HCT116 (cell line): ENCODE measurements at regions not wholly inside any gene's neighbourhood (a gene's known extent, or its start where the extent isn't known, plus 50 kb on each side); places are given as distances from the start of the nearest gene placed in this dataset.

Source experiments
- ATAC-seq: fragments of 200-7000 bp; cut with Tn5 transposase; 2 replicates; pipeline ENCODE4 v1.9.1; 2020; ENCODE audit warnings: mild to moderate bottlenecking, moderate library complexity
- BruUV-seq: library from RNA; stranded (reverse); fragments of 400-500 nt; replicated peaks from 2 replicates; lab custom pipeline; 2021; lab: Mats Ljungman, UMichigan
- CTCF ChIA-PET: fragments of 300-600 bp; sonication (Branson Sonifier 250); formaldehyde crosslinking; loops from one replicate; lab custom pipeline; 2021; ENCODE audit warnings: antibody characterized with exemption; lab: Charles Lee
- POLR2A ChIA-PET: fragments of 300-600, 350-600 bp; sonication (Branson Sonifier 250); formaldehyde crosslinking; loops from one replicate; lab custom pipeline; 2021; ENCODE audit warnings: antibody characterized with exemption; lab: Charles Lee
- RAD21 ChIA-PET, 2 experiments: fragments of 300-600 bp; sonication (Branson Sonifier 250); formaldehyde crosslinking; loops; one replicate each; lab custom pipeline; 2023; ENCODE audit warnings: low total read pairs in 2 of 2; ENCODE audit not compliant: uncharacterized antibody in 2 of 2, unreplicated experiment in 2 of 2, low non-redundant PET in 1 of 2; lab: Charles Lee
- DNase-seq: peaks from one replicate; pipeline ENCODE4 v3.0.0-alpha.2; 2010; ENCODE audit warnings: low read depth, low spot score
- H2AFZ ChIP-seq: fragments of 200-600 bp; shearing (Covaris generic), sonication (generic); 2 replicates; pipeline ENCODE4 v1.6.1; 2017; ENCODE audit warnings: low read depth, mixed run types, mixed read lengths, antibody characterized with exemption, low read length; ENCODE audit not compliant: poor library complexity, severe bottlenecking
- H3K27ac ChIP-seq: 2 replicates; pipeline ENCODE4 v1.5.1; 2012; ENCODE audit warnings: low read depth, low read length
- H3K27me3 ChIP-seq: fragments of 200-600 bp; sonication (generic); 2 replicates; pipeline ENCODE4 v1.6.1; 2016; ENCODE audit warnings: mixed run types, low read length, mixed read lengths; ENCODE audit not compliant: insufficient read depth
- H3K36me3 ChIP-seq, 2 experiments: fragments of 200-500 bp in 1 of 2; fragments of 200-600 bp in 1 of 2; sonication (Bioruptor generic) in 1 of 2; sonication (generic) in 1 of 2; 2 replicates each; pipeline versions ENCODE4 v1.5.1 to v1.6.1; 2014 to 2016; ENCODE audit warnings: low read length in 2 of 2, inconsistent platforms in 1 of 2, mixed read lengths in 1 of 2, mixed run types in 1 of 2; ENCODE audit not compliant: insufficient read depth in 2 of 2, control insufficient read depth in 1 of 2
- H3K4me1 ChIP-seq, 2 experiments: fragments of 200-600 bp in 1 of 2; sonication (generic) in 1 of 2; 2 replicates each; pipeline versions ENCODE4 v1.5.1 to v1.6.1; 2012 to 2017; ENCODE audit warnings: low read length in 2 of 2, inconsistent platforms in 1 of 2, mild to moderate bottlenecking in 1 of 2, mixed read lengths in 1 of 2, mixed run types in 1 of 2, moderate library complexity in 1 of 2; ENCODE audit not compliant: insufficient read depth in 2 of 2, control insufficient read depth in 1 of 2
- H3K4me2 ChIP-seq: fragments of 200-600 bp; sonication (generic); 2 replicates; pipeline ENCODE4 v1.6.1; 2017; ENCODE audit warnings: mixed run types, low read length, mixed read lengths
- H3K4me3 ChIP-seq, 2 experiments: fragments of 200-600 bp in 1 of 2; sonication (generic) in 1 of 2; replicated peaks in 1 of 2; 2 replicates each; pipeline ENCODE4 v1.5.1; 2011 to 2016; ENCODE audit warnings: low read length in 2 of 2, control low read depth in 1 of 2, low read depth in 1 of 2, mild to moderate bottlenecking in 1 of 2, mixed read lengths in 1 of 2, mixed run types in 1 of 2
- H3K79me2 ChIP-seq: fragments of 200-600 bp; sonication (generic); 2 replicates; pipeline ENCODE4 v1.6.1; 2017; ENCODE audit warnings: mild to moderate bottlenecking, mixed run types, low read length, moderate library complexity, mixed read lengths; ENCODE audit not compliant: insufficient read depth
- H3K9ac ChIP-seq: fragments of 200-600 bp; sonication (generic); 2 replicates; pipeline ENCODE4 v1.6.1; 2016; ENCODE audit warnings: low read length, mixed read lengths
- H3K9me2 ChIP-seq: fragments of 200-600 bp; sonication (generic), shearing (Covaris generic); 2 replicates; pipeline ENCODE4 v1.6.1; 2017; ENCODE audit warnings: mixed run types, mild to moderate bottlenecking, moderate library complexity; ENCODE audit not compliant: insufficient read depth
- H3K9me3 ChIP-seq, 2 experiments: fragments of 200-500 bp in 1 of 2; fragments of 200-600 bp in 1 of 2; sonication (Bioruptor generic) in 1 of 2; sonication (generic) in 1 of 2; 2 replicates each; pipeline ENCODE4 v1.6.1; 2014 to 2017; ENCODE audit warnings: low read length in 2 of 2, mixed read lengths in 2 of 2, inconsistent platforms in 1 of 2, low read depth in 1 of 2, mild to moderate bottlenecking in 1 of 2, mixed run types in 1 of 2, moderate library complexity in 1 of 2; ENCODE audit not compliant: control insufficient read depth in 1 of 2, insufficient read depth in 1 of 2
- H4K20me1 ChIP-seq: fragments of 200-600 bp; sonication (generic), shearing (Covaris generic); 2 replicates; pipeline ENCODE4 v1.6.1; 2017; ENCODE audit warnings: mixed run types, mild to moderate bottlenecking, moderate library complexity; ENCODE audit not compliant: insufficient read depth
- EGR1 ChIP-seq: IDR thresholded peaks from 2 replicates; pipeline ENCODE4 v1.6.1; 2012; ENCODE audit warnings: low read depth
- ELF1 ChIP-seq: IDR thresholded peaks from 2 replicates; pipeline ENCODE4 v1.6.1; 2012; ENCODE audit warnings: low read depth, borderline replicate concordance
- EZH2phosphoT487 ChIP-seq: fragments of 200-600 bp; IDR thresholded peaks from 2 replicates; pipeline ENCODE4 v1.6.1; 2018; ENCODE audit warnings: antibody characterized with exemption, borderline replicate concordance
- JUND ChIP-seq: IDR thresholded peaks from 2 replicates; pipeline ENCODE4 v1.6.1; 2012
- POLR2AphosphoS5 ChIP-seq: IDR thresholded peaks from 2 replicates; pipeline ENCODE4 v1.6.1; 2011; ENCODE audit warnings: mild to moderate bottlenecking, low read depth, low read length, moderate library complexity
- RAD21 ChIP-seq: IDR thresholded peaks from 2 replicates; pipeline ENCODE4 v1.6.1; 2012; ENCODE audit warnings: low read depth, mild to moderate bottlenecking
- SIN3A ChIP-seq: IDR thresholded peaks from 2 replicates; pipeline ENCODE4 v1.6.1; 2012; ENCODE audit warnings: low read depth
- SRF ChIP-seq: IDR thresholded peaks from 2 replicates; pipeline ENCODE4 v1.6.1; 2012; ENCODE audit warnings: low read depth
- TCF7L2 ChIP-seq: IDR thresholded peaks from 2 replicates; pipeline ENCODE4 v1.7.0; 2011; ENCODE audit warnings: borderline replicate concordance, inconsistent platforms; ENCODE audit not compliant: insufficient read depth, insufficient read length; ENCODE audit errors: extremely low read depth
- YY1 ChIP-seq: IDR thresholded peaks from 2 replicates; pipeline ENCODE4 v1.6.1; 2011; ENCODE audit warnings: low read length, low read depth, moderate library complexity, mild to moderate bottlenecking; ENCODE audit not compliant: insufficient replicate concordance; ENCODE audit errors: extremely low read depth
- ZFX ChIP-seq: fragments of 450-650 bp; IDR thresholded peaks from 2 replicates; pipeline ENCODE4 v1.6.1; 2017
- ZNF274 ChIP-seq: fragments of 200-500 bp; sonication (Bioruptor generic); IDR thresholded peaks from 2 replicates; pipeline ENCODE4 v1.6.1; 2014; ENCODE audit warnings: mild to moderate bottlenecking, low read depth, low read length, inconsistent platforms
- intact Hi-C: fragments of 100-400 bp; cut with micrococcal nuclease; formaldehyde crosslinking; loops from 2 replicates; pipeline ENCODE4 v1.10.0; 2022
- TF ChIP-seq, protein P1 (sequence below), 3 experiments: fragments of 200-600 bp in 1 of 3; sonication (generic) in 1 of 3; IDR thresholded peaks in 2 of 3; conservative IDR thresholded peaks in 1 of 3; 2 replicates each; pipeline ENCODE4 v1.5.1; 2012 to 2017; ENCODE audit warnings: low read depth in 2 of 3, low read length in 2 of 3, antibody characterized with exemption in 1 of 3, borderline replicate concordance in 1 of 3, control low read depth in 1 of 3, mild to moderate bottlenecking in 1 of 3, mixed read lengths in 1 of 3, mixed run types in 1 of 3, moderate library complexity in 1 of 3; ENCODE audit not compliant: insufficient read depth in 1 of 3
- TF ChIP-seq, protein P2 (sequence below): IDR thresholded peaks from 2 replicates; pipeline ENCODE4 v1.6.1; 2012
- TF ChIP-seq, protein P3 (sequence below): IDR thresholded peaks from 2 replicates; pipeline ENCODE4 v1.6.1; 2012

DNA sequence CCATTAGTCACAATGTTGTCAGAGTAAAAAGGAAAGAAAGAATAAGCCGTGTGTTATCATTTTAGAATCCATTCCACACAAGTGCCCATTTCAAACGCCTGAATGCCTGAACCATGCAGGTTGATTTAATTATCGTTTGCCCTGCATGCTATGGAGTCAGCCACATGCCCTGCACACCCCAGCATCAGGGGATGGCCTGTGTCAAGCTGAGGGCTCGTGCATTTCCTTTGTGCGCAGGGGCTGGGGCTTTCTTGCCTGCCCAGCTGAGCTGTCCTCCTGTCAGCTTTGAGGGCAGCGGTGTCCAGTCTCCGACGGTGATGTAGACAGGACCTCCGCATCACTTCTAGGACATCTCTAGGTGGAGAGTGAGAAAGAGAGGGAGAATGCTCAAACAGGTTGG lies 200.4 kb downstream of the TSN start:
- H3K36me3 ChIP-seq, result no peaks in the 10 kb centered on the region
- H3K4me2 ChIP-seq, result no peak overlapping the region
- no peak for DNase-seq
- no peak overlapping the region for H2AFZ ChIP-seq
- no peak overlapping the region for H3K4me3 ChIP-seq
- no peak overlapping the region for H3K27ac ChIP-seq
- intact Hi-C loops, result no loop called here
- H3K9me2 ChIP-seq, result no peaks in the 10 kb centered on the region
- ChIA-PET POLR2A (no interaction called here), RAD21 (no interaction called here), CTCF (no interaction called here)
- peaks cover 41% of the 10 kb centered on the region; the same call in 1 of the 2 replicates for H3K27me3 ChIP-seq
- H3K4me1 ChIP-seq, result no peaks in the 10 kb centered on the region
- H4K20me1 ChIP-seq, result no peaks in the 10 kb centered on the region
- TF ChIP-seq ZNF274, result no peak
- TF ChIP-seq, protein P1, sequence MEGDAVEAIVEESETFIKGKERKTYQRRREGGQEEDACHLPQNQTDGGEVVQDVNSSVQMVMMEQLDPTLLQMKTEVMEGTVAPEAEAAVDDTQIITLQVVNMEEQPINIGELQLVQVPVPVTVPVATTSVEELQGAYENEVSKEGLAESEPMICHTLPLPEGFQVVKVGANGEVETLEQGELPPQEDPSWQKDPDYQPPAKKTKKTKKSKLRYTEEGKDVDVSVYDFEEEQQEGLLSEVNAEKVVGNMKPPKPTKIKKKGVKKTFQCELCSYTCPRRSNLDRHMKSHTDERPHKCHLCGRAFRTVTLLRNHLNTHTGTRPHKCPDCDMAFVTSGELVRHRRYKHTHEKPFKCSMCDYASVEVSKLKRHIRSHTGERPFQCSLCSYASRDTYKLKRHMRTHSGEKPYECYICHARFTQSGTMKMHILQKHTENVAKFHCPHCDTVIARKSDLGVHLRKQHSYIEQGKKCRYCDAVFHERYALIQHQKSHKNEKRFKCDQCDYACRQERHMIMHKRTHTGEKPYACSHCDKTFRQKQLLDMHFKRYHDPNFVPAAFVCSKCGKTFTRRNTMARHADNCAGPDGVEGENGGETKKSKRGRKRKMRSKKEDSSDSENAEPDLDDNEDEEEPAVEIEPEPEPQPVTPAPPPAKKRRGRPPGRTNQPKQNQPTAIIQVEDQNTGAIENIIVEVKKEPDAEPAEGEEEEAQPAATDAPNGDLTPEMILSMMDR (IDR thresholded peaks at IDR 0.05 in 2 of 3, conservative IDR thresholded peaks at IDR 0.05 in 1 of 3; ENCODE audit: borderline replicate concordance in 1 of 3, insufficient read depth in 1 of 3, low read depth in 2 of 3, low read length in 2 of 3), result no peak
- TF ChIP-seq SIN3A, result no peak
- no peak for TF ChIP-seq RAD21
- TF ChIP-seq, protein P2, sequence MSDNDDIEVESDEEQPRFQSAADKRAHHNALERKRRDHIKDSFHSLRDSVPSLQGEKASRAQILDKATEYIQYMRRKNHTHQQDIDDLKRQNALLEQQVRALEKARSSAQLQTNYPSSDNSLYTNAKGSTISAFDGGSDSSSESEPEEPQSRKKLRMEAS, result no peak
- TF ChIP-seq, protein P3, sequence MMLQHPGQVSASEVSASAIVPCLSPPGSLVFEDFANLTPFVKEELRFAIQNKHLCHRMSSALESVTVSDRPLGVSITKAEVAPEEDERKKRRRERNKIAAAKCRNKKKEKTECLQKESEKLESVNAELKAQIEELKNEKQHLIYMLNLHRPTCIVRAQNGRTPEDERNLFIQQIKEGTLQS, result no peak
- no peaks in the 10 kb centered on the region for H3K9me3 ChIP-seq
- BruUV-seq, result no TSS peak
- no peak overlapping the region for H3K9ac ChIP-seq
- no peaks in the 10 kb centered on the region for H3K79me2 ChIP-seq
- ATAC-seq, result no peak

DNA sequence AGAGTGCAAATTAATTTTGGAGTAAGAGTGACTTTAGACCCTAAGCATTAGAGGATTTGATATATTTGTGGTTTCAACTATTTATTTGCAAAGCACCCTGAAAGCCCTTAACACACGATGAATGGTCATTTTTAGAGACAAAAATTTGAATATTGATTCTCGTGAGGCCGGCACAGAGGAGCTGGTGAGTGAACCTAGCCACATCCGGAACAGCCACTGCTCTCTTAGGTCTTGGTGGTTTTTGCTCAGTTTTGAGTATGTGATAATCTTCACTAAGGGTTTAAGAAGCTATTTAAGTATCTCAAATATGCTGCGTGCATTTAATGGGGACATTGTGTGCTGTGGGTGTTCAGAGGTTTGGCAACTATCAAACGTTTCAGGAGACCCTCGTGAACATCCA lies 204.8 kb downstream of the TSN start:
- no peak for ATAC-seq
- no TSS peak for BruUV-seq
- Histone ChIP-seq H3K36me3 (no peaks in the 10 kb centered on the region), H3K4me3 (no peak overlapping the region), H3K4me2 (no peak overlapping the region), H3K79me2 (no peaks in the 10 kb centered on the region), H3K9me2 (no peaks in the 10 kb centered on the region), H3K27ac (no peak overlapping the region), H4K20me1 (no peaks in the 10 kb centered on the region), H3K4me1 (no peaks in the 10 kb centered on the region), H3K27me3 (peaks cover 38% of the 10 kb centered on the region), H3K9me3 (no peaks in the 10 kb centered on the region), H3K9ac (no peak overlapping the region), H2AFZ (no peak overlapping the region)
- TF ChIP-seq RAD21 (no peak), YY1 (no peak), EGR1 (no peak), ZFX (no peak), TCF7L2 (no peak), SIN3A (no peak), SRF (no peak), POLR2AphosphoS5 (no peak), ELF1 (no peak), JUND (no peak), EZH2phosphoT487 (no peak)
- TF ChIP-seq, protein P1 (IDR thresholded peaks at IDR 0.05 in 2 of 3, conservative IDR thresholded peaks at IDR 0.05 in 1 of 3; ENCODE audit: borderline replicate concordance in 1 of 3, insufficient read depth in 1 of 3, low read depth in 2 of 3, low read length in 2 of 3), result no peak
- TF ChIP-seq, protein P3, result no peak
- POLR2A ChIA-PET, result no interaction called here
- intact Hi-C loops, result no loop called here
- CTCF ChIA-PET, result no interaction called here
- no peak for DNase-seq
- RAD21 ChIA-PET, result no interaction called here
